Activated CD8-positive, alpha-beta memory T cell treated with anti-CD3 and anti-CD28 coated beads for 4 hours (primary cell): ENCODE measurements at regions not wholly inside any gene's neighbourhood (a gene's known extent, or its start where the extent isn't known, plus 50 kb on each side); places are given as distances from the start of the nearest gene placed in this dataset.

Source experiments
- DNase-seq, 2 donors: peaks; one replicate each; pipeline ENCODE4 v3.0.0-alpha.2; 2020; ENCODE audit warnings: low read depth in 2 of 2

DNA sequence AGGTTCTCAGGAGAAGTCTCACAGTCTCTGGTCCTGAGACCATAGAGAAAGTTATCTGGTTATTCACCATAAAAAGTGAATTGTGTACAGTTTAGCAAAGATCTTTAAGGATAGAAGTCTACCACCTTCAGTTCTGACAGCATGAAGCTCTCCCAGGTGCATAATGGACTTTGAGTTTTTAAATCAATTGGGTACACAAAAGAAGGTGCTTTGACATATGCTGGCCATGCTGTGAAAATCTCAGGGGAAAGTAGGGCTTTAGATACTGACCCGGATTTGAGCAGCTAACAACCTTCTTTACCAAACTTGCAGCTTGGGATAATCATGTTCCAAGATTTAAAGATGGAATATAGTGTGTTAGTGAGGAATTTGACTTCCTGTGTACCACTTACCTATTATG, 264.2 kb downstream of the ZSWIM6 start:
- no peak for DNase-seq

DNA sequence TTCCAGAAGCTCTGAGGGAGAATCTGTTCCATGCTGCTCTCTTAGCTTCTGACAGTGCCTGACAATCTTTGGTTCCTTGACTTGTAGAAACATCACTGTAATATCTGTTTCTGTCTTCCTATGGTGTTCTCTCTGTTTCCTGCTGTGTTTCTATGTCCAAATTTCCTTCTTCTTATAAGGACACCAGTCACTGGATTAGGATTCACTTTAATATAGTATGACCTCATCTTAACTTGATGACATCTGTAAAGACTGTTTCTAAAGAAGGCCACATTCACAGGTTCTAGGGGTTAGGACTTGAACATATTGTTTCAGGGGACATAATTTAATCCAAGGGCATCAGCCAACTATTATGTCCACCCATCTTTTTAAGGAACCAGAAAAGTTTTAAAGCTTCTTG, 265.6 kb downstream of the ZSWIM6 start:
- DNase-seq: no peak

DNA sequence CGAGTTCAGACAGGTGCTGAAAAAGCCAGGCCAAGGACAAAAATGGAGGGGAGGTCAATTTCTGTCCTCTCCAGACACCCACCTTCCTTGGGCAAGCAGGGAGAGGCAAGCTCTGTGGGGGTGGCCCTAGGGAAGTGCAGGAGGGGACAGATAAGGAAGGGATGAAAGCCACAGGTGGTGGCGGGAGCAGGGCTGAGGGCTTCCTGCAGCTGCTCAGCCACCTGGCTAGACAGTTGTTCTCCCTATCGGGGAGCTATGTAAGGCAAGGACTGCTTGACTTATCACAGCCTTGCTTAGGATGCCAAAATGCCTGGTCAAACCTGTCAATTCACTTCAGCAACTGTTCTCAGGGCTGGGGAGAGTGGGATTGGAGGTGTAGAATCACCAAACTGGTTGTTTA, 266.1 kb downstream of the ZSWIM6 start:
- no peak for DNase-seq

DNA sequence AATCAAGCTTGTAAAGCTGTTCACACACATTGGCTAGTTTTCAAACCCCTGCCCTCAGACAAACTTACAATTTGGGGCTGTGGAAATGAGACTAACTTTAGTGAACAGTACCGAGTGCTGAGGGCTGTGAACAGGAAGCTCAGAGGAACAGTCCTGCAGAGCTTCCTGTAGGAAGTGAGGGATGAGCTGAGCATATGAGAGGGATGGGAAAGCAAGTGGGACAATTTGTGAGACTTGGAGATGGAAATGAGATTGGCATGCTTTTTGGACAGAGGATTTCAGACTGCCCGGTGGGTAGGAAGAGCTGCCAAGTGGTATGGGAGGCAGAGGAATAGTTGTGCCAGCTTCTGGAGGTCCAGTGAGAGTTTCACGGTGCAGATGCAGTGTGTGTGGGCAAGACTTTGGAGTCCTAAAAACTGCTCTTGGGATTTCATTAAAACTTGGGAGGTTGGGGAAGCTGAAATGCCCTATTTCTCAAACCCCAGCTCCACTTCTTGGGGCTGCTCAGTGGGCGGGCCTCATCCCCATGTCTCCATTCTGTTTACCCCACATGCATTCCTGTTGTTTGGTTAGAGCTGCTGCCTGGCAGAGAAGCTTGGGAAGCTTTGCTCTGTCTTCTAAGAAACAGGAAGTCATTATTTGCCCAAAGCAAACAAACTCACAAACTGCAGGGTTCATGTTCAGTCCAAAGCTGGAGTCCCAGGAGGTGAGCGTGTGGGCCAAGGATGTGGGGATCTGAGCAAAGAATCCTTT, 267.5 kb downstream of the ZSWIM6 start:
- no peak for DNase-seq

DNA sequence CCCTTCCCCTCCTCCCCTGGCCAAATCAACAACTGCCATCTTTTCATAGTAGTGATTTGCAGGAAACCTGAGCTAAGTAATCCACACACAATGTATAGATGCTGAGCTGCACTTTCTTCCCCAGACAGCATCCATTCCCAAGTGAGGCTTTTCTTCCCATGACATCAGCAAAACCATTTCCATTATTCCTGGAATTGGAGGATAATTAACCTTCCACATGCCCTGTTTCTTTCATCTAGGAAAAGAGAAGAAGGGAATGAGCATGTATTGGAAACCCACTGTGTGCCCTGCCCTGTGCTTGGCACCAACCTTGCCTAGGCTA, 268.0 kb downstream of the ZSWIM6 start:
- no peak for DNase-seq

DNA sequence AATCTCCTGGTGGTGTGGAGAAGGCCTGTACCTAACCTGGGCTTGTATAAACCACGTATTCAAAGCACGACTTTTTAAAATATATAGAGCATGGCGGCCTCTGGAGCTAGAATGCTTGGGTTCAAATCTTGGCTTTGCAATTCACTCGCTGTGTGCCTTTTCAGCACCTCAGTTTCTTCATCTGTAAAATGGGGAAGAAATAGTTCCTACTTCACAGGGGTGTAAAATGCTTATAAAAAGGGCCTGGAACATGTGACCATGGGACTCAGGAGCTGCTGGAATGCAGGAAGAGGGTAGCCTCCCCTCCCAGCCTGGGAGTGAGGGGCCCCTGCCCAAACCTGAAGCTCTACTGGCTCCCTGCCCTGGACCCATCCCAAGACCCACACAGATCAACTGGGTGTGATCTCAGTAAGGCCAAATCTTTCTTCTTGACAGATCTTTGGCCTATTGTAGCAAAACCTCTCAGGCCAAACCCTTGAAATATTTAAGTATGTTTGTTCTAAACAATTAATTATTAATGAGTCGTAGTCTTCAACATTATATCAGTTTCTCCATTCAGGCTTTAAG, 269.0 kb downstream of the ZSWIM6 start:
- no peak for DNase-seq

DNA sequence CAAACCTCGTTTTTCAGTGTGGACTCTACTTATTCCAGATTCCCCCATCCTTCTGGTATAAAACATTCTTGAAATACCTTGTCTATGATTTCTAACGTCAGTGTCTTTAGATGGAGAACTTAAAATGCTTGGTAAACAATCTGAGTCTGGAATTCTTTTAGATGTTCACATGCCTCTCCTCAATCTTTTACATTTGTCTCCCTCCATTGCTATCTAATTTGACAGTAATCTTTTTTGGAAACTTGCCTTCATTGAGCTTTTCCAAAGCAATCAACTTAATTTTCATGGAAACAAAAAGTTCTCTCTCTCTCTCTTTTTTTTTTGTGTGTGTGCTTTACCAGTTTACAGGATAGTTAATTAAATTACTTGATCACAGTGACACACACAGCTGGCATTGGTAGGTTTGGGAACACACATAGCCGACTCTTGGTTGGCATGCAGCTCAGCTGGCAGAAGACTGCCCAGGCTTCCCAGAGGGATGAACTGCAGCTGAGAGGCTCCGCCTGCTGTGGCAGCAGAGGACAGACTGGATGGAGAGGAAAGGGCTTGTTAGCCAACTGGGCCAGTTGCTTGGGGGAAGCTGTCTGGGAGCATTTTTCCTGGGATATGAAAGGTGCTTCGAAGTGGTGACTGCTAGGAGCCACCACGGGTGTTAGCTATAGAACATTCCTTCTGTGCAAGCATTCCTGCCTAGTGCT, 271.3 kb downstream of the ZSWIM6 start:
- DNase-seq: no peak

DNA sequence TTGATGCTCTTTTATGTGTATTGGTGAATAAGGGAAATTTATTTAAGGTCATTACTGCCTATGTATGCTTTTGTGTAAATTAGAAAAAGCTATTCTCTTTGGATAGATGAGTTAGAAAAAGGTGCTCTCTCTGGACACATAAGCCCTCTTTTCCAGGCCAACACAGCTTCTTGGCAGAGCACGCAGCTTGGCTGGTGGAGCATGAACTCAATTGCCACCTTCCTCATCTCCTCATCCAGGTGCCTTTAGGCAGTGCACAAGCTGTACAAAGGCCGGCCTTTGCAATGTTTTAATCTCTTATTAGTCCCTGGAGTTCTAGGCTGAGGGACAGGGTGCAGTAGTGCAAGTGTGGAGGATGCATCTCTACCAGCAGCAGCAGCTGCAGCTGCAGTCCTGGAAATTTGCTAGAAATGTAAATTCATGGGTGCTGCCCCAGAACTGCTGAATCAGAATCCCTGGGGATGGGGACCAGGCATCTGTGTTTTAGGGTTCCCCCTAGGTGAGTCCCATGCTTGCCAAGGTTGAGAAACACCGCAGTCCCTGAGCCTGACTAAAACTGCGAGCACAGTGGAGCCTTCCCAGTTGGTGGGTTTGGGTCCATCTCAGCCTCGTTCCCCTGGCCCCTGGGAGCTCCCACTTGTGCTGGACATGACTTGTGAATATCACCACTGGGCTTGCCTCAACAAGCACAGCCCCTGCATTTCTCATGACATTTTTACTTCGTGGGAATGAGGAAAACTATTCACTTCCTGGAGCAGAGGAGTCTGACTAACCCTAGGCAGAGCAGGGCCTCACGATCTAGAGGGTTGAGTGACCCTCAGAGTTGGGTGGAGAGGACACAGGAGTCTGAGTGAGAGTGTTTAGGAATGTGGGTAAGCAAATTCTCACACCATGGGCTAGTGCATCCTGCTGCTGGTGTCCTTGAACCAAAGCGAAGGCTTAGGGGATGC, 272.3 kb downstream of the ZSWIM6 start:
- DNase-seq: no peak

DNA sequence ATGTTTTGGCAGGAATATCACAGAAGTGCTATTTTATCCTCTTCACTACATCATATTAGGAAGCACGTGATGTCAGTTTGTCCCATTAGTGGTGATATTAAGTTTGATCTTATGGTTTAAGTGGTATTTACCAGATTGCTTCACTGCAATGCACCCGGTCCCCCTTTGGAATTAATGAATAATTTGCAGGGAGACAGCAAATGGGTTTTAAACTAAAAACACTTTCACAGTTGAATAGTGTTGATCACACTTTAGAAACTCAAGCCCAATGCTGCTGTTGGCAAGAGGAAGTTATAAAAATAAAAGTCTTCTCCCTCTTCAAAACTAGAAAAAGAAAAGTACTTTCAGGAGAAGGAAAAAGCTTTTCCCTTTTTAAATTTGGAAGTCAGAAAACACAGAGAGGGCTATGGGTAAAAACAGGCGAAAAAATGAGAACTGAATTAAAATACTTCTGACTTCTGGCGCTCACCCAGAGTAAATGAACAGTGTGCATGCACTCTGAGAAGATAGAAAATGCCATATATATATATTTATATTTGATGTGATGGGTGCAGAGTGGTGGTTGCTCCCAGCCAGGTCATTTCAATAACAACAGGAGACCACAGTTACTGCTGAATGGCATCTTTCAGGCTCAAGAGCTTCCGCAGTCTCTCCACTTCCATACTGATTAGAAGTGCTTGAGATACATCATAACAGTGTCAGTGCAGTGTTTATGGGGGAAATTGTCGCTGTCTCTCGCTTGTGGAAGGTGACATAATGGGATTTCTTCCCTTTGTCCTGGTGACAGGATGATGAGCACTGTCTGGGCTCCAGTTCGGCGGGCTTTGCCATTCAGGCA, 278.0 kb downstream of the ZSWIM6 start:
- no peak for DNase-seq

DNA sequence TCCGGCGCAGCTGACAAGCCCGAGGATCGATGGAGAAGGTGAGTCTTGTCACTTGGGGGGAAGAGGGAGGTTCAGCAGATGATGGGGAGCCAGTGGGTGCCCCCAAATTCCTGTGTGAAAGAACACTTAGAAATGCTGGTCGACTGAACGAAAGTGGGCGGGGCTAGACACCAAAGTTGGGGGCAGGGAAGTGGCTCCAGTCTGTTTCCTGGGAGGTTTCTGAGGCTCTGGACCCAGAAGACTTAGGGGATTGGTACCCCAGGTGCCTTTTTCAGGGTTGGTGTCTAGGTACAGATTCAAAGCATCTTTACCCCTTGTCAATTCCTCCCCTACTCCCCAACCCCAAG, 278.6 kb downstream of the ZSWIM6 start:
- no peak for DNase-seq

DNA sequence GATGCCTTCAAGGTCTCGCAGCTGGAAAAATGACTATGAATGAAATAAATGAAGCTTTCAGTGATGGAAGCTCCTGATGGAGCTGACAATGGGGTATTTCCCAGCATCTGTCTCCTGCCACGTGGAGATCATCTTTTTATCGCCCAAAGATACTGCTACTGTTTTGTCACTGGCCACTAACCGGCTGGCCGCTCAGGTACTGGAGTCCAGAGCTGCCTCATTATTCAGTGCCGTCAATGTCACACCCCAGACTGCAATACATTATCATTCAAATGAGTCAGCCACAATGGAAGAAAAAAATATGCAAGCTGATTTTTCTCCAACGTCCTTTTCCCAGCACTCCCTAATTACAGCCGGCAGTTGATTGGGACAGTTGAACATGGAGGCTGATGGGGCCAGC, 280.4 kb downstream of the ZSWIM6 start:
- DNase-seq: no peak

DNA sequence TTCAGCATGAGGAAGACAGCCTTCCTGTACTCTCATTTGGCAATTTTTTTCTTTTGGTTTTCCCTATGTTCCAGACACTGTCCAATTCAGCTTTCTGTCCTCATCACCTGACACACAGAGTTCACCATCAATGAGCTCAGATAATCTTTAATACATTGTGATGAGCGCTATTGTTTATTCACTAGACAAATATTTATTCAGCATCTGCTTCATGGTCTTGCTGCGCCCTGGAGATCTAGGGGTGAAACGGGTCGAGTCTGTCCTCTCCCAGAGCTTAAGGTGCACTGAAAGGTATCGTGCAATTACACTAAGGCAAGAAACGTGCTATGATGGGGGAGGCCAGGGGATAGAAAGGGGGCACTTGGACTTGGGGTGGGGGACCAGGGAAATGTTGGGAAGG, 281.6 kb downstream of the ZSWIM6 start:
- DNase-seq: no peak

DNA sequence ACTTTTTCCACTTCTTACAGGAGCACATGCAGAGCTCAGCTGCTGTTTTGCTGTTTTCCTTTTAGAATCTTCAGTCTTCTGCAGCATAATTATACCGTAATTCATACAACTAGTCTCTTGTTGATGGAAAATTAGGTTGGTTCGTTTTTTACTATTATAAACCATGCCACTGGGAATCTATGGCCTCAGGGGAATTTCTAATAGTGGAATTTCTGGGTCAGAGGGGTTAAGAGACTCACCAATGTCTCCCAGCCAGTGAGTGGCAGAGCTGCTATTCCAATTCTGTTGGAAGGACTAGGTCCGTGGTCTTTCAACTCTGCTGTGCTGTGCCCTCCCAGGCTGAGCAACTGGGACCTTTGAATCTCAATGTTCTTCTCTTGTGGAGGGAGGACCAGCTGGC, 282.5 kb downstream of the ZSWIM6 start:
- DNase-seq: no peak

DNA sequence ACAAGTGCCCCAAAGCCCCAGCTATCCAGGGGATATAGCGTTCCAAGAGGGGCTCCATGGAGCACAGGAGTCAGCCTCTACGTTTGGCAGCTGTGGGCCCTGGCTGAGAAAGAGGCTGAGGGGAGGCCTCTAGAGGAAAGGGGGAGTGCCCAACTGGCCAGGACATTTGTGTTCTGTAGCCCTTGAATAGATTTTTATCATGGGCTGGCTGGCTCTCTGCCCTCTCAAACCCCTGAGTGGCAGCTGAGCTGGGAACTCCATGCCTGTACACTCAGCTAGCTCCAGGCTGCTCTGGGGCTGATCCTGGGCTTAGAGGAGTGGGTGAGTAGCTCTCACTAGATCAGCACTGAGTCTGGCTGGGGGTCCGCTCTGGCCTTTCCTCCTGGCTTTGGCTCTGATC, 285.0 kb downstream of the ZSWIM6 start:
- DNase-seq: no peak

DNA sequence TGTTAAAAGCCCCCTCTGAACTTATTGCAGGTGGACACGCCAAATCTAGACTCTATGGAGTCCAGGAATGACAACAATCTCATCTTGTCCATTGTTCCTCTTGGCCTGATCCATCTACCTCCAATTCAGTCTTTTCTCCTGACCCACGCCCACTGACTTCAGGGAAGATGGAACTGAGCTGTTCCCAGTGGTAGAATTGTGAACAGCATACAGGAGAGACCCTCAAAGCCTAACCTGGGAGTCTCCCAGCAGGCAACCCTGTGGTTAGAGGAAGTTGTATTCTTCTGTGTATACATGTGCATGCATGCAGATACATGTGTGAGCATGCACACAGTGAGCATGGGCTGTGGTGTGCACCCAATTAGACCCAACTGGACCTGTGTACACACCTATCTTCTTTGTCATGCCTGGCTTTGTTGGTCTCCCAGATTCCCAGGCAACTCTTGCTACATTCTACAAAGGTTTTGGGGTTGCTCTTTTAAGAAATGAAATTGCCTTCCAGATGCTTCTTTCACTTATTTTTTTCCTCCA, 286.0 kb downstream of the ZSWIM6 start:
- no peak for DNase-seq

DNA sequence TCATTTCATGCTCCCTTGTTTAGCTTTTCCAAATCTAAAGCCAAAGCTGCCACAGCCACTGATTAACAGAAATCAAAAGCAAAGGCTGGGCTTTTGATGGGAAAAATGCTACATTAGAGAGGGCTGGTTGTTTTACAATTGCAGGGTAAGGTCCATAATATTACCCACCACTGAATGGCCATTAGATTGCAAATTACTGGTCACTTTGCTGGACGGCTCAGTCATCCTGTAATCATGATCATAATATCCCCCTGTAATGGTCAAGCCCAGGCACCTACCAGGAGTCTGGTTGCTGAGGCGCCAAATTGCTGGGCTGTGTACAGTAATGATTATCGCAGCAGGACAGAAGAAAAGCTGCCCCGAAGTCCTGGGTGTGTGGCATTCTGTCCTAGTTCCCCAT, 286.5 kb downstream of the ZSWIM6 start:
- no peak for DNase-seq

DNA sequence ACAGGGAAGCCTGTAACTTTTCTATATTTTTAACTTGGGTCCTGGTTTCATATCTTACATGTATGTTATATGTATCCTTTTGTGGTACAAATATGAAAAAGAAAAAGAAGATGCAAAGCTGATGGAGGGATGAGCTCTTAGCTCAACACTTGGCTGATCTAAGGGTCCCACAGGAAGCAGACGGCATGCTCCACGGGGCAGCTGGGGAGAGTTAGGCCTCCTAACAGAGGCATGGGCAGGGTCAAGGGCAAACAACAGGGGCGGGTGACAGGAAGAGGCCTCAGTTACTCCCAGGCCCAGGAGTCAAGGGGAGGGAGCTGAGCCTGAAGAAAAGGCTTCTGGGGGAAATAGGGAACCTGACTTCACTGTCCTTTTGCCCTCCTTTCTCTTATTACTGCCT, 287.2 kb downstream of the ZSWIM6 start:
- DNase-seq: no peak

DNA sequence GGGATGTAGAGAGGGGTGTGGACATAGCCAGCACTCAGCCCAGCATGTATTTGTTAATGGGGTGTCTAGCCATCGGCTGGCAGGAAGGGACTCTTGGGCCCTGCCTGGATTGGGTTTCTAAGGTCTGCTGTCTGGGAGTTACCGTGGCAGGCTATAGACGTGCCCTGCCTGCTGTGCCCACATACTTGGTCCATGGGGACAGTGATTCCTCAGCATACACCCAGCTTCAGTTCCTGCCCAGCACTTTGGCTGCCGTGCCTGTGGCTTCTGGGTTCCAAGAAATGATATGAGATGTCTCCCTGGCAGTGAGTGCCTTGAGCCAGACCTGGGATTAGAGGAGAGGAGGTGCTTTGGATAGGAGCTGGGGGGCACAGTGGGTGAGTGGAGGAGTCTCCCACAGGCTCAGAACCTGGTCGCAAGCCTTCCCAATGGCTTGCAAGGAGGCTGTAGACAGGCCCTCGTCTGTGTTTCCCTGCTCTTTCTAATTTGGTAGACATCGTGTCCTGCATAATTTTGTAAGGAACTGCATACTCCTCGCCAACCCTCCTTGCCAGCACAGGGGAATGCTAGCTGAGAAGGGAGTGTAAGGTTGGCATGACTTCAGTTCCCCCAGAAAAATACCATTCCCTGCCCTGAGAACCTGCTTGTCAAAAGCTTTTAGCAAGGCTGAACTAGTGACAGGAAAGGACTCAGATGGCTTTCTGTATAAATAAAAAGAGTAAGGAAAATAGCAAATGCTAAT, 287.9 kb downstream of the ZSWIM6 start:
- no peak for DNase-seq

DNA sequence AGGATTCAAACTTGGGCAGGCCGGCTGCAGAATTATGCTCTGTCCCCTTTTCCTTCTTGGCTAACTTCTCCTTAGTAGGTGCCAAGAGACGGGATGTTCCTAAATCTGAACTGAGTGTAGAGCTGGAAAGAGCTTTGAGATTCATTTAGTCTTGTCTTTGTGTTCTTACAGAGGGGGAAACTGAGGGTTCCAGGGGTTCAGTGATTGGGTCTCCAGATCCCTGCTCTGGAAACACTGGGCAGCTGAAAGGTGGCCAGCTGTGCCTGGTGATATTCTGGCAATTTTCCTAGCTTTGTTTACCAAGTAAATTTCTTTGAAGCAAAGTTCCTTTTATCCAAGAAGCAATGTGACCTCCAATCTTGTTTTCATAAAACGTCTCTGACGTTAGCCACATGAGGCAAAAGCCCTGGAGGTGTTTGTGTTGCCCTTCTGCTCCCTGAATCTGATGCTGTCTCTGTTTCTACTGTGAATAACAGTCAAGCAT, 288.7 kb downstream of the ZSWIM6 start:
- no peak for DNase-seq

DNA sequence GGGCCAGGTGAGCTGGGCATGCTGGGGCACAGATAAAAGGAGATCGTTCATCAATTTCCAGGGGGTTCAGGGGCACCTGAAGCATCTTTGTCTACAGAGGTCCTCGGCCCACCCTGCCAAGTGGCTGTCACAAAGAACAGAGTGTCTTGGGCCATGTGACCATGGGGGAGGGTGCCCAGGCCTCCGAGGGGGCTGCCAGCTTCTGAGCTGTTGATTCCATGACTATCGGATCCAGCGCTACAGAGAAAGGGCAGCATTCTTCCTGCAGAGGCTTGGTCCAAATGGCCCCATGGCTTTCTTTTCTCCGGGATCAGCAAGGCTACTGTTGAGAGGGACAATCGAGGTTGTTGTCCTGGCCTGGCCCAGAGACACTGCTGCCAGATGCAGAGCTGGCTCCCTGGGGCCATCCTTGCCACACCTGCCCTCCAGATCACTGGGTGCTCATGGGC, 289.2 kb downstream of the ZSWIM6 start:
- DNase-seq: no peak
